Activated naive CD8-positive, alpha-beta T cell treated with anti-CD3 and anti-CD28 coated beads, Interleukin-2, amount 50 U/mL, for 24 hours (primary cell): ENCODE measurements at regions not wholly inside any gene's neighbourhood (a gene's known extent, or its start where the extent isn't known, plus 50 kb on each side); places are given as distances from the start of the nearest gene placed in this dataset.
"Not testable (repeated sequence)": the region's sequence is repeated elsewhere in the genome, so short reads cannot be mapped to it uniquely, and the experiment has no call there.

Experiments
- ATAC-seq: fragments of 150-1000 bp; cut with Tn5 transposase; one replicate; pipeline ENCODE4 v1.10.0; 2021
- DNase-seq: peaks from one replicate; pipeline ENCODE4 v3.0.0; 2021
- H3K27ac Mint-ChIP-seq: one replicate; pipeline ENCODE4 v1.8.0; 2021; ENCODE audit warnings: mild to moderate bottlenecking, mixed read lengths
- H3K27me3 Mint-ChIP-seq: one replicate; pipeline ENCODE4 v1.8.0; 2021; ENCODE audit warnings: mixed read lengths
- H3K36me3 Mint-ChIP-seq: one replicate; pipeline ENCODE4 v1.8.0; 2021; ENCODE audit warnings: low read depth, mixed read lengths
- H3K4me1 Mint-ChIP-seq: one replicate; pipeline ENCODE4 v1.8.0; 2021; ENCODE audit warnings: mixed read lengths
- H3K4me3 Mint-ChIP-seq: one replicate; pipeline ENCODE4 v1.8.0; 2021; ENCODE audit warnings: mild to moderate bottlenecking, moderate library complexity, mixed read lengths
- H3K9me3 Mint-ChIP-seq: one replicate; pipeline ENCODE4 v1.8.0; 2021; ENCODE audit warnings: mixed read lengths

DNA sequence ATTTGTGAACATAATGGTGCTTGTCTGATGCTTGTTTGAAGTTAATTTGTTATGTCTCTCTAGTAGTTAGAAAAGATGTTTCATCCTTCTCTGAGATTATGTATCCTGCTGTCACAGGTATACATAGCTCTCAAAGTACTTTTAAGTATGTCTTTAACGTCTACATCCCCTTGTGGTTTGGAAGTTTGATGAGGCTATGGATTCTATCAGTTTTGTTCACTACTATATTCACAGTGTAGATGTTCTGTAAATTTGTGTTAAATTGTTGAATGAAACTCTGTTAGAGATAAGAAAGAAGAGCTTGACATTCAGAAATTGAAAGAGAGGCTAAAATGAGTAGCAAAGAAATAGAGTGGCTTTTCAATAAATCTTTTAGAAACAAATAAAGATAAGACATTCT lies 304.6 kb upstream of the MIR17HG start:
- Mint-ChIP-seq H3K27ac (no peak overlapping the region), H3K9me3 (no peaks in the 10 kb centered on the region), H3K4me3 (no peak overlapping the region), H3K27me3 (no peaks in the 10 kb centered on the region), H3K36me3 (no peaks in the 10 kb centered on the region), H3K4me1 (no peaks in the 10 kb centered on the region)
- ATAC-seq = no peak
- no peak for DNase-seq

GRCh38 chr13:91045351-91046034 lies 302.0 kb upstream of the MIR17HG start:
- no peaks in the 10 kb centered on the region for H3K36me3 Mint-ChIP-seq
- H3K27me3 Mint-ChIP-seq = no peaks in the 10 kb centered on the region
- H3K4me3 Mint-ChIP-seq = no peak overlapping the region
- ATAC-seq (no peak), DNase-seq (no peak)
- no peaks in the 10 kb centered on the region for H3K4me1 Mint-ChIP-seq
- H3K9me3 Mint-ChIP-seq = peaks cover 5% of the 10 kb centered on the region
- no peak overlapping the region for H3K27ac Mint-ChIP-seq

DNA sequence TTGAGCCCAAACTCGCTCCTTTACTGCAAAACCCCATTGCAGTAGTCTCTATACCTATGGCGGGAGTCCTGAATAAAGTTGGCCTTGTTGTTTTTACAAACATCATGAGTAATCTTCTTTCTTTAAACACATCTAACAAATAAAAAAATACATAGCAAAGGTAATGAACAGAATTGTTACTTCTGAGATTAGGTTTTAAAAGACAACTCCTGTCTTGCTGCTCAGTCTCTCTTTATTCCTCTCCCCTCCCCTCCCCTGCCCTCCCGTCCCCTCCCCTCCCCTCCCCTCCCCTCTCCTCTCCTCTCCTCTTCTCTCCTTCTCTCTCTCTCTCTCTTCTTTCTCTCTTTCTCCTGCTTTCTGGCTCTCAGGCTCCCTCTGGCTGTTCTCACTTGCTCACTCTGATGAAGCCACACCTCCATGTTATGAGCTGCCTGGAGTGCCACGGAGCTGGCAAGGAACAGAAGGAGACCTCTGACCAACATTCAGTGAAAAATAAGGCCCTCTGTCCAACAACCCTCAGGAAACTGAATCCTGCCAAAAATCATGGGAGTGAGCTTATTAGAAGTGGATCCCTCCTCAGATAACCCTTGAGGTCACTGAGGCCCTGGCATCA lies 300.7 kb upstream of the MIR17HG start:
- peaks cover 5% of the 10 kb centered on the region for H3K9me3 Mint-ChIP-seq
- no peak overlapping the region for H3K4me3 Mint-ChIP-seq
- no peaks in the 10 kb centered on the region for H3K36me3 Mint-ChIP-seq
- H3K4me1 Mint-ChIP-seq = no peaks in the 10 kb centered on the region
- H3K27ac Mint-ChIP-seq = no peak overlapping the region
- DNase-seq (no peak), ATAC-seq (no peak)
- H3K27me3 Mint-ChIP-seq = no peaks in the 10 kb centered on the region

GRCh38 chr13:91050970-91051369 lies 296.5 kb upstream of the MIR17HG start:
- no peak for ATAC-seq
- no peak overlapping the region for H3K27ac Mint-ChIP-seq
- H3K4me1 Mint-ChIP-seq = no peaks in the 10 kb centered on the region
- peaks cover 5% of the 10 kb centered on the region for H3K9me3 Mint-ChIP-seq
- DNase-seq = no peak
- no peak overlapping the region for H3K4me3 Mint-ChIP-seq
- H3K36me3 Mint-ChIP-seq = no peaks in the 10 kb centered on the region
- H3K27me3 Mint-ChIP-seq = no peaks in the 10 kb centered on the region

DNA sequence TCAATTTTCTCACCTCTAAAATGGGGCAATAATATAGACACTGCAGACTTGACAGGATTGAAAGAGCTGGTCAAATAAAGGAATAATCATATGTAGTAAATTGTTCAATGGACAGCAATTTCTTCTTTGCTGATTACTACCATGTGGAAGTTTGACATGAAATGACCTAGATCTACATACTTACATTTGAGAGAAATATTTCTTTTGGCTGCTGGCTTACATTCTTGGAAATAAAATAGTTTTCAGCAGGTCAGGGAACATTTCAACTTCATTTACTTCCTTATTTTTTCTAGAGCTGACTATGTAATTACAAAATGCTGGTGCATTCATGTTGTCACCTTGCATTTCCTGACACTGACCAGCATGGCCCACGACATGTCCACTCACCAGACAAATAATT lies 294.6 kb upstream of the MIR17HG start:
- H3K27ac Mint-ChIP-seq = no peak overlapping the region
- H3K9me3 Mint-ChIP-seq = peaks cover 8% of the 10 kb centered on the region
- H3K36me3 Mint-ChIP-seq = no peaks in the 10 kb centered on the region
- ATAC-seq = no peak
- H3K4me1 Mint-ChIP-seq = no peaks in the 10 kb centered on the region
- DNase-seq = no peak
- H3K4me3 Mint-ChIP-seq = no peak overlapping the region
- H3K27me3 Mint-ChIP-seq = no peaks in the 10 kb centered on the region

GRCh38 chr13:91053318-91054065 lies 294.0 kb upstream of the MIR17HG start:
- H3K27ac Mint-ChIP-seq = no peak overlapping the region
- no peaks in the 10 kb centered on the region for H3K27me3 Mint-ChIP-seq
- no peak overlapping the region for H3K4me3 Mint-ChIP-seq
- no peaks in the 10 kb centered on the region for H3K4me1 Mint-ChIP-seq
- no peaks in the 10 kb centered on the region for H3K36me3 Mint-ChIP-seq
- DNase-seq = no peak
- peaks cover 8% of the 10 kb centered on the region for H3K9me3 Mint-ChIP-seq
- no peak for ATAC-seq

DNA sequence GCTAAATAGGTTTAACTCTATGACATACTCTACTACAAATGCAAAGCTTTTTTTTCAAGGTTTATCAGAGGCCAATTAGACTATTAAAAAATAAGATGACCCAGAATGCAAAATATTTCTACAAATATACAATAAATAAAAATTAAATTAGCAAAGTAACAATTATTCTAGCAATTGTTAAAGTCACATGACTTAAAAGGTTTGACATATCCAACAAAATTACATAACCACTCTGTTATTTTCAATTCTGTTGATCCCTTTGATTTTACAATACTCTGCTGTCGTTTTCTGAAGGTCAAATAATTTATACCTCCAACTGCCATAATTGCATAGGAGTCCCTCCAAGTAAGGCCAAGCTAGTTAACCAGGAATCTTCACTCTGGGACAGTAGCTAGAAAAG lies 292.6 kb upstream of the MIR17HG start:
- H3K27ac Mint-ChIP-seq = no peak overlapping the region
- no peaks in the 10 kb centered on the region for H3K4me1 Mint-ChIP-seq
- no peaks in the 10 kb centered on the region for H3K27me3 Mint-ChIP-seq
- DNase-seq = no peak
- H3K9me3 Mint-ChIP-seq = peaks cover 12% of the 10 kb centered on the region
- ATAC-seq = no peak
- H3K36me3 Mint-ChIP-seq = no peaks in the 10 kb centered on the region
- H3K4me3 Mint-ChIP-seq = no peak overlapping the region

- no peaks in the 10 kb centered on the region for H3K27me3 Mint-ChIP-seq
- H3K4me3 Mint-ChIP-seq = no peak overlapping the region
- no peak for ATAC-seq
- peaks cover 8% of the 10 kb centered on the region for H3K9me3 Mint-ChIP-seq
- no peak overlapping the region for H3K27ac Mint-ChIP-seq
- no peak for DNase-seq
- H3K4me1 Mint-ChIP-seq = no peaks in the 10 kb centered on the region
- H3K36me3 Mint-ChIP-seq = no peaks in the 10 kb centered on the region
Measured at GRCh38 chr13:91056746-91057145, 290.7 kb upstream of the MIR17HG start.

DNA sequence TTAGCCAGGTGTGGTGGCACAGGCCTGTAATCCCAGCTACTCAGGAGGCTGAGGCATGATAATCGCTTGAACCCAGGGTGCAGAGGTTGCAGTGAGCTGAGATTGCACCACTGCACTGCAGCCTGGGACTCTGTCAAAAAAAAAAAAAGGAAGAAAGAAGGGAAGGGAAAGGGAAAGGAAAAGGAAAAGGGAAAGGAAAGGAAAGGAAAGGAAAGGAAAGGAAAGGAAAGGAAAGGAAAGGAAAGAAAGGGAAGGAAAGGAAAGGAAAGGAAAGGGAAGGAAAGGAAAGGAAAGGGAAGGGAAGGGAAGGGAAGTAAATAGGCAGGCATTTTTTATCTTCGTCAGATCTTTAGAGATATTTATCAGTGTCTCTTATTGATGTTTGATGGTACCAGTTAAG lies 290.0 kb upstream of the MIR17HG start:
- not testable (repeated sequence) for H3K4me3 Mint-ChIP-seq, H3K27me3 Mint-ChIP-seq, DNase-seq, ATAC-seq, H3K27ac Mint-ChIP-seq, H3K4me1 Mint-ChIP-seq, H3K36me3 Mint-ChIP-seq
- H3K9me3 Mint-ChIP-seq = peaks cover 11% of the 10 kb centered on the region

GRCh38 chr13:91058066-91058465 lies 289.4 kb upstream of the MIR17HG start:
- H3K4me1 Mint-ChIP-seq = no peaks in the 10 kb centered on the region
- H3K27me3 Mint-ChIP-seq = no peaks in the 10 kb centered on the region
- no peak for DNase-seq
- H3K36me3 Mint-ChIP-seq = no peaks in the 10 kb centered on the region
- no peak overlapping the region for H3K4me3 Mint-ChIP-seq
- H3K9me3 Mint-ChIP-seq = peaks cover 11% of the 10 kb centered on the region
- no peak overlapping the region for H3K27ac Mint-ChIP-seq
- no peak for ATAC-seq

GRCh38 chr13:91058919-91059318 lies 288.6 kb upstream of the MIR17HG start:
- Mint-ChIP-seq H3K36me3 (no peaks in the 10 kb centered on the region), H3K4me3 (no peak overlapping the region), H3K27me3 (no peaks in the 10 kb centered on the region), H3K4me1 (no peaks in the 10 kb centered on the region), H3K9me3 (peaks cover 11% of the 10 kb centered on the region), H3K27ac (no peak overlapping the region)
- ATAC-seq = no peak
- DNase-seq = no peak

DNA sequence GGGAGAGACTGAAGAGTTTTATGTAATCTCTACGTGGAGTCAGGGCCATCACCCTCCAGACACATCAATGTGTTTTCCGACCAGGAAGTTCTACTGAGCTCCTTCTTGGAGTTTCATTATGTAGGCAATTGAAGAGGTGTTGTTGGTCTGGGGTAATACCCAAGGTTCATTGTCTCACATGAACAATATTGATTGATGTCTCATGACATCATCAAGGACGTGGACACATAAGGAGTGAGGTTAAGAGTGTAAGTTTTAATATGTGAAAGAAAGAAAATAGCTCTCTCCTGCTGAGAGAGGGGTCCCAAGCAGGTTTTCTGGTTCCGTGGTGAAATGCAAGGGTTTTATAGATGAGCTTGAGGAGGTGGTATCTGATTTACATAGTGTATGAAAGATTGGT lies 280.7 kb upstream of the MIR17HG start:
- Mint-ChIP-seq H3K4me1 (no peaks in the 10 kb centered on the region), H3K27ac (no peak overlapping the region), H3K36me3 (no peaks in the 10 kb centered on the region), H3K4me3 (no peak overlapping the region), H3K9me3 (peaks cover 3% of the 10 kb centered on the region), H3K27me3 (no peaks in the 10 kb centered on the region)
- ATAC-seq (no peak), DNase-seq (no peak)

- Mint-ChIP-seq H3K4me1 (no peaks in the 10 kb centered on the region), H3K36me3 (no peaks in the 10 kb centered on the region), H3K27me3 (no peaks in the 10 kb centered on the region), H3K4me3 (no peak overlapping the region), H3K27ac (no peak overlapping the region), H3K9me3 (no peaks in the 10 kb centered on the region)
- ATAC-seq = no peak
- DNase-seq = no peak
Measured at GRCh38 chr13:91072486-91072885, 275.0 kb upstream of the MIR17HG start.

- no peak for ATAC-seq
- H3K4me3 Mint-ChIP-seq = no peak overlapping the region
- H3K4me1 Mint-ChIP-seq = no peaks in the 10 kb centered on the region
- no peaks in the 10 kb centered on the region for H3K36me3 Mint-ChIP-seq
- no peak for DNase-seq
- H3K27me3 Mint-ChIP-seq = no peaks in the 10 kb centered on the region
- H3K9me3 Mint-ChIP-seq = no peaks in the 10 kb centered on the region
- no peak overlapping the region for H3K27ac Mint-ChIP-seq
Measured at GRCh38 chr13:91074091-91074490, 273.4 kb upstream of the MIR17HG start.

DNA sequence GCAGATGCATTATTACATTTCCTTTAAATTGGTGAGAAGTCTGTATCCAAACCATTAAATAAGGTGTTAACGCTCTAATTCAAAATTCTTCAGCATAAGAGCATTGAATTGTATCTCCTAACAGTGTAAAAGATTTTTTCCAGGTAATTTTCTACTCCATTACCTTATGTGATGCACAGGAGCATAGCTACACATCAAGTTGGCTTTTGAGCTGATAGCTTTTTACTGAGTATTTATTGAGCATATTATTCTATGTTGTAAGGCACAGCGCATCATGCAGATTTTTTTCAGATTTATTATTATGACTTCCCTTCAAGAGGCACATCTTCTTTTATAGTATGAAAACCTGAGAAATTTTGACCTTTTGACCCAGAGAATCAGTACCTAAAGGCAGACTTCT lies 270.7 kb upstream of the MIR17HG start:
- no peak overlapping the region for H3K4me3 Mint-ChIP-seq
- no peaks in the 10 kb centered on the region for H3K4me1 Mint-ChIP-seq
- H3K27me3 Mint-ChIP-seq = no peaks in the 10 kb centered on the region
- H3K27ac Mint-ChIP-seq = no peak overlapping the region
- no peaks in the 10 kb centered on the region for H3K9me3 Mint-ChIP-seq
- no peaks in the 10 kb centered on the region for H3K36me3 Mint-ChIP-seq
- DNase-seq = no peak
- no peak for ATAC-seq
